Fibroblast of skin of right biceps (primary cell): ENCODE measurements at regions not wholly inside any gene's neighbourhood (a gene's known extent, or its start where the extent isn't known, plus 50 kb on each side); places are given as distances from the start of the nearest gene placed in this dataset.
"Not testable (repeated sequence)": the region's sequence is repeated elsewhere in the genome, so short reads cannot be mapped to it uniquely, and the experiment has no call there.

ENCODE experiments used
- DNase-seq: peaks from one replicate; pipeline ENCODE4 v3.0.0-alpha.2; 2013

- DNase-seq, result no peak
These were observed 594.5 kb downstream of the RFPL4B start for GRCh38 chr6:112941613-112942012.

GRCh38 chr6:112946051-112946450, 598.9 kb downstream of the RFPL4B start:
- no peak for DNase-seq

GRCh38 chr6:112947507-112947906, 600.4 kb downstream of the RFPL4B start:
- DNase-seq, result no peak

GRCh38 chr6:112951829-112952228, 604.7 kb downstream of the RFPL4B start:
- DNase-seq, result no peak

- DNase-seq, result not testable (repeated sequence)
These were observed 608.6 kb downstream of the RFPL4B start for GRCh38 chr6:112955743-112956142.

- peak; percentile 95 for DNase-seq
These were observed 609.8 kb downstream of the RFPL4B start for GRCh38 chr6:112956696-112957535.

- no peak for DNase-seq
These were observed 610.4 kb downstream of the RFPL4B start for GRCh38 chr6:112957536-112957916.

GRCh38 chr6:112960130-112960529, 613.0 kb downstream of the RFPL4B start:
- DNase-seq, result not testable (repeated sequence)

- no peak for DNase-seq
These were observed 620.8 kb downstream of the RFPL4B start for GRCh38 chr6:112967974-112968373.

GRCh38 chr6:112971651-112972050, 624.5 kb downstream of the RFPL4B start:
- no peak for DNase-seq

GRCh38 chr6:112974931-112975330, 627.8 kb downstream of the RFPL4B start:
- not testable (repeated sequence) for DNase-seq

- DNase-seq, result peak; percentile 10
These were observed 629.4 kb downstream of the RFPL4B start for GRCh38 chr6:112976579-112976978.

GRCh38 chr6:112979830-112980229, 632.7 kb downstream of the RFPL4B start:
- DNase-seq, result peak; percentile 55

GRCh38 chr6:112980676-112981075, 633.5 kb downstream of the RFPL4B start:
- no peak for DNase-seq

- DNase-seq, result peak; percentile 14
These were observed 636.7 kb downstream of the RFPL4B start for GRCh38 chr6:112983713-112984261.

- DNase-seq, result no peak
These were observed 637.8 kb downstream of the RFPL4B start for GRCh38 chr6:112984899-112985298.

GRCh38 chr6:112986321-112986720, 639.2 kb downstream of the RFPL4B start:
- DNase-seq, result peak; percentile 51

GRCh38 chr6:112988748-112989147, 641.6 kb downstream of the RFPL4B start:
- DNase-seq, result no peak

- peak; percentile 71 for DNase-seq
These were observed 643.8 kb downstream of the RFPL4B start for GRCh38 chr6:112990971-112991370.

GRCh38 chr6:112991912-112992311, 644.8 kb downstream of the RFPL4B start:
- DNase-seq, result no peak

GRCh38 chr6:112997421-112998085, 650.4 kb downstream of the RFPL4B start:
- DNase-seq, result peak; percentile 30

GRCh38 chr6:113004054-113004453, 656.9 kb downstream of the RFPL4B start:
- DNase-seq, result no peak

- DNase-seq, result peak; percentile 23
These were observed 657.5 kb downstream of the RFPL4B start for GRCh38 chr6:113004470-113005270.
